Umbilical cord (tissue), 1 donor: ENCODE measurements at regions not wholly inside any gene's neighbourhood (a gene's known extent, or its start where the extent isn't known, plus 50 kb on each side); places are given as distances from the start of the nearest gene placed in this dataset.

Experiments used
- DNase-seq: peaks from one replicate; pipeline ENCODE4 v3.0.0-alpha.2; 2015; ENCODE audit warnings: low spot score

DNA sequence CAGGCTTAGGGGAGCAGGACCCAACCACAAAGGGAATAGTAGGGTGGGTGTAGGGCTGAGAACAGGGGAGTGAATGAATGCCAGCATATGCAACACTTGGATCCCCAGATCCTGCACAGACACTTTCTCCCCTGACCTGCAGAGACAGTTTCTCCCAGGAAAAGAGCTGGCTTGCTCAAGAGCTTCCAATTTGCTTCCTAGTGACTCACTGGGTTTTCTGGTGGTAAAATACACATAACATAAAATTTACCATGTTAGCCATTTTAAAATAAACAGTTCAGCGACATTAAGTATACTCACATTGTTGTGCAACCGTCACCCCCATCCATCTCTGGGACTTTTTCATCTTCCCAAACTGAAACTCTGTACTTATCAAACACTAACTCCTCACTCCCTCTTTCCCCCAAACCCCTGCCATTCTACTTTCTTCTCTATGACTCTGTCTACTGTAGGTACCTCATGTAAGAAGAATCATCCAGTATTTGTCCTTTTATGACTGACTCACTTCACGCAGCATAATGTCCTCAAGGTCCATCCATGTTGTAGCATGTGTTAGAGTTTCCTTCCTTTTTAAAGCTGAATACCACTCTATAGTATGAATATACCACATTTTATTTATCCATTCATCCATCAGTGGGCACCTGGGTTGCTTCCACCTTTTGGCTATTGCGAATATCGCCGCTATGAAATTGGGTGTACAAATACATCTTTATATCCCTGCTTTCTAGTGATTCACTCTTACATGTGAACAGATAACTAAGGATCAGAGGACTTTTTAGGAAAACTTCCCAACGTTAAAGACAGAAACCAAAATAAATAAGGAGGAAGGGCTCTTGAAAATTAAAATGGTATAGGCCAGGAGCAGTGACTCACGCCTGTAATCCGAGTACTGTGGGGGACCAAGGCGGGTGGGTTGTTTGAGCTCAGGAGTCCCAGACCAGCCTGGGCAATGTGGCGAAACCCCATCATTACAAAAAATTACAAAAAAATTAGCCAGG, 95.6 kb upstream of the TJP1 start:
- peak; percentile 35 for DNase-seq

DNA sequence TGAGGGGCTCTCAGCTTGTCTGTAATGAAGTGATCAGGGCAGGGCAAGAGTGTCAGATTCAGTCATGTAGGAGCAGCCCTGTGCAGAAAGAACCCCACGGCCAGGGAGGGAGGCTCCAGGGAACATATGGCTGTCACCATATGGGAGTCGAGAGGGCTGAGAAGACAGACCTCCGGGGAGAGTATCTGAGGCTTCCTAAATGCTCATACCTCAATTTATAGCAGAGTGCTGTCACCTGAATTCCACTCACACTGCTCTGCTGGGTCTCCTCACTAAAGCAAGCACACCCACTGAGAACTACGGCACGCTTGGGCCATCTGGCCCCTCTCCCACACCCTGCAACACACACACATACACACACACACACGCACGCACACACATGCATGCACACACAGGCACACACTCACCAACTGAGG, 92.3 kb upstream of the TJP1 start:
- DNase-seq = no peak

DNA sequence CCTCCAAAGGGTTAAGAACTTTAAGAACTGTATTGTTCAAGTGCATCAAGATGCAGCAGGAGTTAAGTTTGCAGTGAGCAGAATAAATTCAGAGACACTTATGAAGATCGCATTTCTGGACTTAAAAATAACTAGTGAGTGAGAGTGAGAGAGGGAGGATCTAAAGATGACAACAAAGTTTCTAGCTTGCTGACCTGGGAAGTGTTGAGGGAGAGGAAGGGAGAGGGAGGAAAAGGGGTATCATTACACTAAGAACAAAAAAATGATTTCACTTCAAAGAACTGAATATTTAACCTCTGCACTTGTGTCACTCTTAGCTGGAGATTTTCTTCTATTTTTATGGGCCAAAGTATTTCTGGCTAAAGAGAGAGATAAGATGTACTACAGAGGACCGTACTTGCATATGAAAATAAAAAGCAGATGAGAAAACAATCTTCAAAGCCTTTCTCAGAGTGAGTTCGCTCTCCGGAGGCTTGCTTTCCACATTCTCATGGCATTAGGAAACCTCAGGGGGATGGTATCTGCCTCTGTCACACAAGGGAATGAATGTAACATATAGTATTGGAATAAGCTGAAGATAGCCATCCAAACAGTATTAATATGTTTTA, 91.4 kb upstream of the TJP1 start:
- DNase-seq = peak; percentile 95

DNA sequence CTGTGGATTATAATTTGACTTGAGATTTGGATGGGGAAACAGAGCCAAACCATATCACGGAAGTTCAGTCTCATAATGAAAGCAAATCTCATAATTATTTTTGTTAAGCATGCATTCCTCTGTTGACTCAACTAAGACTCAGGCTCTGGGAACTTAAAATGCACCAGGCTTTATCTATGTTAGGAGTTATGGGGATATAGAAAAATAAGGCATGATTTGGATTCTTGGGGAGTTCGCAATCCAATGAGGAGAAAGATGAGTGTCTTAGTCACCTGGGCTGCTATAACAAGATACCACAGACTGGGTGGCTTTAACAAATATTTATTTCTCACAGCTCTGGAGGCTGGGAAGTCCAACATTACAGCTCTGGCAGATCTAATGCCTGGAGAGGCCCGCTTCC, 89.4 kb upstream of the TJP1 start:
- no peak for DNase-seq

DNA sequence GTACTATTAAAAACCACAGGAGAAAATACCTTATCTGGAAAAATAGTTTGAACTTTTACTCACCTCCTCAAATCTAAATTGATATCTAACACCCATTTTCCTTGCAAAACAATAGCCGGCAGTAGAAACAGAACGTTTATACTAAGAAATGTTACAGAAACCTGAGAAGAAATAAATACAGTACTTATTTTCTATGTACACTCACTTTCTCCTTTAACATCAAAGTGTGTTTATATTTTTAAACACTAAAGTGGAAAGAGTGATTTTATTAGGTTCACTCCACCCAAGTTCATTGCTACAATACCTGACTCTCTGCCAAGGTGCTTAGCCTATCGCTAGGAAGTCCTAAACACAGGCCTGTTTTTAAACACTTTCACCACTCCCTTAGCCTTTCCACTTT, 87.8 kb upstream of the TJP1 start:
- DNase-seq = peak; percentile 86

DNA sequence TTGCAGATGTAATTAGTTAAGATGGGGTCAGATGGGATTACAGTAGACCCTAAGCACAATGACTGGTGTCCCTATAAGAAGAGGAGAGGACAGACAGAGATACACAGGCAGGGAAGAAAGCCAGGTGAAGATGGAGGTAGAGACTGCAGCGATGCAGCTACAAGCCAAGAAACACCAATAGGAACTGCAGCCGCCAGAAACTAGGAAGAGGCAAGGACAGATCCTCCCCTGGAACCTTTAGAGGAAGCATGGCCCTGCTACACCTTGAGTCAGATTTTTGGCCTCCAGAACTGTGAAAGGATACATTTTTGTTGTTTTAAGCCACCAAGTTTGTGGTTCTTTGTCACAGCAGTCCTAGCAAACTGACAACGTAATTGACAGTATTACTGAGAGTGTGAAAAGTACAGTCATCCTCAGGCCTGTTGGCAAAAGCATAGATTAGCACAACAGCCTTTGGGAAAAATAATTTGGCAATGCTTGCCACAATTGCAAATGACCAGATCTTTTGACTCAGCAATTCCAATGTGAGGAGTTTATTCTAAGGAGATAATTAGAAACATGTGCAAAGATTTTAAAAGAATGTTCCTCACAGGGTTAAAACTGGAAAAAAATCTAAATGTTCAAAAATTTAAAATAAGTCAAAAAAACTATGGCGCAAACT, 82.6 kb upstream of the TJP1 start:
- DNase-seq = no peak

DNA sequence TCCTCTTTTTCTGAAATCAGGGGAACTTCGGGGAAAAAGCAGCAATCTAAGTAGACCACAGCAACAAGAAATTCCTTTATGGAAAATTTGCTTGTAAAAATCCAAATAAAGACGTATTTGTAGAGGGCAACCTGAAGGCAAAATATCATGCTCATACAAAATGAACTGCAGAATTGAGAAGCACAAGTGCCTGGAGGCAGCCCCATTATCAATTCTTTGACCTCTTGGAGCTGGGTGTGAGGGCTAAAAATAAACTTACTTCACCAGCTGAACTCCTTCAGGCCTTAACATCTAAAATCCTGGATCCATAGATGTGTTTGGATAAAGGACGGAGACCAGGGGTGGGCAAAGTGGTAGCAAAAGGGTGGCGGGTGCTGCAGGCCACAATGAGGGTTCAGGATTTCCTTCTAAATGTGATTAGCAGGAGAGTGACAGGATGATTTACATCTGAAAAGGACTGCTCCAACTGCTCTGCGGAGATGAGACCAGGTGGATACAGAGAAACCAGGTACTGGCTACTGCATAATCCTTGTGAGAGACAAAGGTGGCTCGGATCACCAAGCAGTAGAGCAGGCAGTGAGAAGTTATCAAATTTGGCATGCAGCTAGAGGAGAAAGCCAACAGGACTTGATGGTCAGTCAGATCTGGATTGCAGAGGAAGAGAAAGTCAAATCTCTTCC, 81.7 kb upstream of the TJP1 start:
- DNase-seq = no peak

DNA sequence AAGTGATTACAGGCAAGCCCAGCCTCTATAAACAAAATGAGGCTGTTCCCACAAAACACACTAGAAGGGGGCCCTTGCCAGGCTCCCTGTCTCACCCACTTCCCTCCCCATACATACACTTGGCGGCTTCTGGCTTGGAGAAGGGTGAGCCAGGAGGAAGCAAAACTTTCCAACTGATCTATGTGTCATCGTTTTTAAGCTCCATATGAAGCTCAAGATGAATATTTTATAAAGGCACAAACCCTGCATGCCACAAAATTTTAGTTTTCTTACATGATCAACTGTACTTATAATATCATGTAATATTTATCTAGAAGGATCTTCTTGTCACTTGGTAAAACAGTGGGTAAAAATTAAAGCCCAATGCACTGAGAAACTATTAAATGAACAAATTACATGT, 80.8 kb upstream of the TJP1 start:
- DNase-seq = no peak

DNA sequence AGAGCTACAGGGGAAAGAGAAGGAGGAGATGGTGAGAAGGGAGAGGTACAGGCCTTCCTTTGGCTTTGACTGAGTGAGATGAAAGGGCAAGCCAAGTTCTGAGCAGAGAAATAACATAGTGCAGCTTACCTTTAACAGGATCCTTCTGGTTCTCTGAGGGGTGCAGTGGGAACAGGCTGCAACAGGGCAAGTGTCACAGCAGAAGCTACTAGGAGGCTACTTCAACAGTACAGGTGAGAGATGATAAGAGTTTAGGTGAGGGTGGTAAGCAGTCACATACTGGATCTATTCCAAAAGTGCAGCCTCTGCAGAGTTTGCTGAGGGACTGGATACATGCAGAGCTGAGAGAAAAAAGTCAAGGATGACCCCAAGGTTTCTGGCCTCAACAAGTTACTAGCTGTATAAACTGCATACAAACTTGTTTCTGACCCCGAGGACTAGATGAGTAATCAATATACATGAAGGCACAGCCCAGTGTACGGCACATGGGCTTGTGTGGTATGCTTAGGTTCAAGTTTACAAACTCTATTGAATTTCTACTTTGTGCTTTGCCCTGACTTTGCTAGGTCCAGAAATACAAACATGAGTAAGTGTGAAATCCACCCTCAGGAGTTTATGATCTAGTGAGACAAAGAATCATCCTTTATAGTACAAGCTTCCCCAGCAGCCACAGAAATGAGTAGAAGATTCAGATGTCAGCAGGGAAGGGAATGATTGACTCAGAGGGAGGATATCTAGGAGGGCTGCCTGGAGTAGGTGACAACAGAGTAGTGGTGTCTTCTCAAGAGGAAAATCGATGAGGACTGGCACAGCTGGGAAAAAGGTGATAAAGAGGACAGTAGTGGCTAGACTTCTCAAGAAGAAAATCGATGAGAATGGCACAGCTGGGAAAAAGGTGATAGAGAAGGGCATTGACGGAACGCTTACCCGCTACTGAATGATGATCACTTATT, 78.2 kb upstream of the TJP1 start:
- no peak for DNase-seq

DNA sequence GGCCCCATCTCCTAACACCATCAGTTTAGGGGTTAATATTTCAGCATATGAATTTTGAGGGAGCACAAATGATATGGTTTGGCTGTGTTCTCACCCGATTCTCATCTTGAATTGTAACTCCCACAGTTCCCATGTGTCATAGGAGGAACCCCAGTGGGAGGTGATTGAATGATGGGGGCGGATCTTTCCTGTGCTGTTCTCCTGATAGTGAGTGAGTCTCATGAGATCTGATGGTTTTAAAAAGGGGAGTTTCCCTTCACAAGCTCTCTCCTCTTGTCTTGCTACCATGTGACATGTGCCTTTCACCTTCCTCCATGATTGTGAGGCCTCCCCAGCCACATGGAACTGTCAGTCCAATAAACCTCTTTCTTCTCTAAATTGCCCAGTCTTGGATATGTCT, 73.8 kb upstream of the TJP1 start:
- DNase-seq = no peak

DNA sequence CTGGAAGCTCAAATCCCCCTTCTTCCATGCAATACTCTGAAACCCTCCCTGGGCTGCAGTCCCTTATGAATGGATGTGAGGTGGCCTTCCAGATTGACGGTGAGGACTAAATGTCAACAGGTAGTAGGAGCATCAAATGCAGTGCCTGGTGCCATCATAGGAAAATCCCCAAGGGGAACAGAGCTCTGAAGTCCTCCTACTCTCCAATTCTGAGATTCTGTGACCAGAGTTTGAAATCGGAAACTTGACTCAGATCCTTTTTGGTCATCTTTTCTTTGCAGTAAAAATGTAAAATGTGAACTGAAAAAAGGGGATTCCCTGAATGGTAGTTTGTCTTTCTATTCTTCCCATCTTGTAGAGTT, 68.8 kb upstream of the TJP1 start:
- no peak for DNase-seq

DNA sequence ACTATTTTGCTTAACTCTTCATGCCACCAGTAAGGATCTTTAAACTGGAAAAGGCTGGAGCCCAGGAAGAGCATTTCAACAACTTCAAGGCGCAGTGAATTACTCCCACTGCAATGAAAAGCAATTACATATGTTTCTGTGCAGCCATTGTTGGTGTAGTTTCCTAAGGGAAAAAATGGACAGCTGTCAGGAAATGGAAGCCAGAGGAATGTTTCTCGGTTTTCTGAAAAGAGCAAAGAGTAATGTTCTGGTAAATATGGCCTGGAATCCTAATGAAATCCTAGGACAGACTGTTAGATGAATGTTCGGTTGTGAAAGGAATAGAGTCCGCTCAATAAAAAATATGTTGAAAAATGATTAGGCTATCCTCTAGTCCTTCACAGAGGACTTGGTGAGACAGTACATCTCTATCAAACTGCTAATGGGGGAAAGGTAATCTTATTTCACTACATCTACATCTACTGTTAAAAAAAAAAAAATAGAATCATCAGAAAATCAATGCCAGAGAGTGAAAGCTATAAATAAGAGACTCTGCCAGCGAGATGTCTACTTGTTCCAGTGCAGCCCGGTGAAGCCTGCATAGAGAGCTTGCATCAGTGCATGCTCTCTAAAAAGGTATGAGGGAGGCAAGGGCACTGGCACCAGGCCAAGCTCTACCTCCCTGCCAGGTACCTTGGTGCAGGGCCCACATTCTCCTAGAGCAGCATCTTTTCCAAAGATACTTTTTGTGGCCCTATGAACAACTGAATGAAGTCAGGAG, 68.2 kb upstream of the TJP1 start:
- DNase-seq = no peak

DNA sequence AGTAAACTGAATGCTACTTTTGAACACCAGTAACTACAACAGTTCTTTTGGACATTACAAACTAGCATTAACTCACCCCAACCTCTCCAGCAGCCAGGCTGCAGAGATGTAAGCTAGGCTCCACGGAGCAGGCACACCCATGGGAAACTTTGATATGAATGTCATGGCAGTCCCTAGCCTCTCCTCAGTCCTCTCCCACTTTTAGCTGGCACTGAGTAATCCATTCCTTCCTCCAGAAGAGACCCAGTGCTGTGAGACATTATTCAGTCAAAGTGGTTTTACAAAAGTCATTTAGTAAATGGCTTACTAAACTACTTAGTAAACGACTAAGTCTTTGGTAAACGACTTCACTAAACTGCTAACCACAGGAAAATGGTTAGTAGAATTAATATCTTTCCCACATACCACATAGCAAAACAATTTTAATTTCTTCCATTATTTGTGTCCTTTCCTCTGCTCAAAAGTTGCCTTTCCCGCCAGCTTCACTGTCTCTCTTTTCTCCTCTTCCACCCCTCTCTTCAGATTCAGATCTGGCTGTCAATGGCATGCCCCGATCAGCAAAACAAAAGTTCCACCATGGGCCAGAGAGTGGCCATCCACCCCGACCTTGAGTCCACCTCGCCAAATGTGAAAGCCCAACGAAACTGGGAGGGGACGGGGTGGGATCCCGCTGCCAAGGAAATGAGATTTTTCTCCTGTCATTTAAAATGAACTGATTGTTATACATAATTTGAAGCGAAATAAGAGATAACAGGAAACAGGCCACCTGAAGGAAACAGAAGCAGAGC, 67.5 kb upstream of the TJP1 start:
- DNase-seq = peak; percentile 55

DNA sequence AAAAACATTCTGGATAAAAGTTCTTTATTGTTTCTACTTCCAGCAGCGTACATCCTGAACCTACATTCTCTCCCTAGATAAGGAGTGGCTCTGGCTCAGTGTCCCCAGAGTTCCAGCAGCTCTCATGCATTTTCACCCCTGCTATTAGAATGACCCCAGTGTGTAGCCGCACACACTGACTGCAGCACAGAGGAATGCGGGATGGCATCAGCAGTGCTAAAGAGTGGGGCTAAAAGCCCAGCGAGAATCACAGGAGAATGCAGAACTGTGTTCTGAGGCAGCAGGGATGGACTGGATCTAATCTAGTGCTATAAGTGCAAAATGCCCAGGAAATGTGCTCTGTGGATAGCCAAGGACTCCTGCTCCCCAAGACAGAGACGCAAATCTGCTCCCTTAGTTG, 66.4 kb upstream of the TJP1 start:
- peak; percentile 88 for DNase-seq

DNA sequence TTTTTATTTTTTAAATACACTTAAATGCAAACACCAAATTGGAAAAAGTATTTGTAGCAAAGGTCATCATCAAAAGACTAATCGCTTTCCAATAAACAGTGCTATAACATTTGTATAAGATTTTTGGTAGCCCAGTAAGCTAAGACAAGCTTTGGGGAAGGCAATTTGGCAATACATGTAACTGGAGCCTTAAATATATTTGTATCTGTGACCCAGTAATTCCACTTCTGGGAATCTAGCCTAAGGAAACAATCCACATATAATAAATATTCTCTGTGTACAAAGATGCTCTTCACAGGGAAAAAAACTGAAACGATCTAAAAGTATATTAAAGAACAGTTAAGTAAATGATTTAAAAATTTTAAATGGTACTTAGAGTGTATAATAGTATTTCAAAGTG, 65.5 kb upstream of the TJP1 start:
- peak; percentile 67 for DNase-seq

DNA sequence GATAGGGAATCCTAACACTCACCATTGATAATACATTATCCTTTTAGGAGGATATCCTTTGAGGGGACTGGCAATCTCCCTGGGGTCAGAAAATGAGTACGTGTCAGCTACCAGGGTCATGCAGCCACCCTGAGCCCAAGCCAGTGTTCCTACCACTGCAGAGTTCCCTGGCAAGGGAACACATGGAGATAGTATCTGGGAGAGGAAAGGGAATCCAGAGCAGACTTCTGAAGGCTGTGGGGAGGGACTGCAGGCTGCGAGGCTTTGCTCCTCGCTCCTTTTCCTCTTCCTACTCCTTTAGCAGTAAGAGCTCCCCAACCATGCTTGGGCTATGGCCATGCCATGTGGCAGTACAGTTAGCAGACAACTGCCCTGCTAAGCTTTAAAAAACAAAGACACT, 62.9 kb upstream of the TJP1 start:
- no peak for DNase-seq

DNA sequence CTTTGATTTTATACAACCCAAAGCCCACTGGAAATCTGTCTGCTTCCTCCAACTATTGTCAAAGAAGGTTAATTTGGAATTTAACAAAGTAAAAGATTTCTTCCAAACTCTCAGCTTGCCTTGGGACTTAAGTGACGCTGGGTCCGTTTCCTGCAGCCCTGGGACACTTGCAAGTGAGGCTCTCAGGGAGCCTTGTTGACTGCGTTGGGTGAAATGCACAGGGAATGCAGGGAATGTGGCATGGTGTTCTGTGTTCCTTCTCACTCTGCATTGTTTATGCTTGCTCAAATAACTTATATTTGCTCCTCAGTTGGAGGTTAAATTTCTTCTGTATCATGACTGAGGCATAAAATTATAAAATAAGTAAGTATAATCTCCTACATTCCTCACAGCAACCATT, 60.9 kb upstream of the TJP1 start:
- no peak for DNase-seq

DNA sequence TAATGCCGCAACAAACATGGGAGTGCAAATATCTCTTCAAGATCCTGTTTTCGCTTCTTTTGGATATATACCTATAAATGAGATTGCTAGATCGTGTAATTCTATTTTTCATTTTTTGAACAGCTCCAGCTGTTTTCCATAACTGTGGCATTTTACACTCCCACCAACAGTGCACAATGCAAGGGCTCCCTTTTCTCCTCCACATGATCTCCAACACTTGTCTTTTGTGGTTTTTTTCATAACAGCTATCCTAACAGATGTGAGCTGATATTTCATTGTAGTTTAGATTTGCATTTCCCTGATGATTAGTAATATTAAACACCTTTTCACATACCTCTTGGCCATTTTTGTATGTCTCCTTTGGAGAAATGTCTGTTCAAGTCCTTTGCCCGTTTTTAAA, 58.6 kb upstream of the TJP1 start:
- DNase-seq = no peak

DNA sequence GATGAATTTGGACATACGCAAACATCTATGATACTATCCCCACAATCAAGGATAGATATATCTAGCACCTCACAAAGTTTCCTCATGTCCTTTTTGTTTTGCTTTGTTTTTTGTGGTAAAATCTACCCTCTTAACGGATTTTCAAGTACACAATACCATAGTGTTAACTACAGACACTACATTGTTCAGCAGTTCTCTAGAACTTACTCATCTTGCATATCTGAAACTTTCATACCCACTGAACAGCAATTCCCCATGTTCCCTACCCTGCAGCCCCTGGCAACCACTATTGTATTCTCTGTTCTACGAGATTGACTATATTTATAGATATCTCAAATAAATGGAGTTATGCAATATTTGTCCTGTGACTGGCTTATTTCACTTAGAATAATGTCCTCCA, 58.1 kb upstream of the TJP1 start:
- no peak for DNase-seq
